ENCODE measurements at regions not wholly inside any gene's neighbourhood (a gene's known extent, or its start where the extent isn't known, plus 50 kb on each side); places are given as distances from the start of the nearest gene placed in this dataset.

GRCh38 chr11:80362563-80363340 lies 921.9 kb upstream of the TENM4 start:
- Mint-ChIP-seq H3K4me1 (no peaks in the 10 kb centered on the region), H3K27me3 (no peaks in the 10 kb centered on the region), H3K27ac (no peak overlapping the region), H3K36me3 (no peaks in the 10 kb centered on the region), H3K9me3 (peaks cover 4% of the 10 kb centered on the region), H3K4me3 (no peak overlapping the region)
- ATAC-seq (ENCODE audit: low read depth): no peak
- DNase-seq: no peak
- POLR2A ChIA-PET: no interaction called here

GRCh38 chr11:80355251-80355650 lies 914.4 kb upstream of the TENM4 start:
- peaks cover 4% of the 10 kb centered on the region for H3K9me3 Mint-ChIP-seq
- no peaks in the 10 kb centered on the region for H3K36me3 Mint-ChIP-seq
- ATAC-seq (ENCODE audit: low read depth): no peak
- no peak overlapping the region for H3K4me3 Mint-ChIP-seq
- H3K27me3 Mint-ChIP-seq: no peaks in the 10 kb centered on the region
- no peak for DNase-seq
- no peak overlapping the region for H3K27ac Mint-ChIP-seq
- H3K4me1 Mint-ChIP-seq: no peaks in the 10 kb centered on the region
- POLR2A ChIA-PET: no interaction called here

GRCh38 chr11:80350541-80350940 lies 909.7 kb upstream of the TENM4 start:
- POLR2A ChIA-PET: no interaction called here
- H3K4me1 Mint-ChIP-seq: no peaks in the 10 kb centered on the region
- H3K4me3 Mint-ChIP-seq: no peak overlapping the region
- no peaks in the 10 kb centered on the region for H3K36me3 Mint-ChIP-seq
- no peaks in the 10 kb centered on the region for H3K27me3 Mint-ChIP-seq
- no peak for DNase-seq
- no peak overlapping the region for H3K27ac Mint-ChIP-seq
- ATAC-seq (ENCODE audit: low read depth): no peak
- no peaks in the 10 kb centered on the region for H3K9me3 Mint-ChIP-seq

GRCh38 chr11:80349997-80350396 lies 909.2 kb upstream of the TENM4 start:
- no peak overlapping the region for H3K27ac Mint-ChIP-seq
- no peaks in the 10 kb centered on the region for H3K4me1 Mint-ChIP-seq
- POLR2A ChIA-PET: no interaction called here
- H3K4me3 Mint-ChIP-seq: no peak overlapping the region
- H3K9me3 Mint-ChIP-seq: no peaks in the 10 kb centered on the region
- DNase-seq (no peak), ATAC-seq (ENCODE audit: low read depth) (no peak)
- no peaks in the 10 kb centered on the region for H3K27me3 Mint-ChIP-seq
- H3K36me3 Mint-ChIP-seq: no peaks in the 10 kb centered on the region

- H3K4me3 Mint-ChIP-seq: no peak overlapping the region
- no peaks in the 10 kb centered on the region for H3K36me3 Mint-ChIP-seq
- H3K27ac Mint-ChIP-seq: no peak overlapping the region
- no peaks in the 10 kb centered on the region for H3K4me1 Mint-ChIP-seq
- ATAC-seq (ENCODE audit: low read depth): no peak
- H3K9me3 Mint-ChIP-seq: no peaks in the 10 kb centered on the region
- no peak for DNase-seq
- POLR2A ChIA-PET: no interaction called here
- H3K27me3 Mint-ChIP-seq: no peaks in the 10 kb centered on the region
These were observed 905.7 kb upstream of the TENM4 start for GRCh38 chr11:80346353-80347059.

- H3K9me3 Mint-ChIP-seq: peaks cover 1% of the 10 kb centered on the region
- POLR2A ChIA-PET: no interaction called here
- DNase-seq: no peak
- no peak overlapping the region for H3K27ac Mint-ChIP-seq
- no peaks in the 10 kb centered on the region for H3K4me1 Mint-ChIP-seq
- no peak overlapping the region for H3K4me3 Mint-ChIP-seq
- ATAC-seq (ENCODE audit: low read depth): no peak
- H3K27me3 Mint-ChIP-seq: no peaks in the 10 kb centered on the region
- no peaks in the 10 kb centered on the region for H3K36me3 Mint-ChIP-seq
These were observed 902.6 kb upstream of the TENM4 start for GRCh38 chr11:80343436-80343835.

GRCh38 chr11:80338231-80338630 lies 897.4 kb upstream of the TENM4 start:
- ATAC-seq (ENCODE audit: low read depth): no peak
- H3K4me3 Mint-ChIP-seq: no peak overlapping the region
- no peak overlapping the region for H3K27ac Mint-ChIP-seq
- no peaks in the 10 kb centered on the region for H3K4me1 Mint-ChIP-seq
- no peaks in the 10 kb centered on the region for H3K27me3 Mint-ChIP-seq
- H3K36me3 Mint-ChIP-seq: no peaks in the 10 kb centered on the region
- H3K9me3 Mint-ChIP-seq: peaks cover 1% of the 10 kb centered on the region
- POLR2A ChIA-PET: no interaction called here
- DNase-seq: no peak

- Mint-ChIP-seq H3K27ac (no peak overlapping the region), H3K4me3 (no peak overlapping the region), H3K36me3 (no peaks in the 10 kb centered on the region), H3K9me3 (peaks cover 3% of the 10 kb centered on the region), H3K4me1 (no peaks in the 10 kb centered on the region), H3K27me3 (no peaks in the 10 kb centered on the region)
- DNase-seq: no peak
- no peak for ATAC-seq (ENCODE audit: low read depth)
- POLR2A ChIA-PET: no interaction called here
These were observed 890.9 kb upstream of the TENM4 start for GRCh38 chr11:80331694-80332093.

- no peaks in the 10 kb centered on the region for H3K27me3 Mint-ChIP-seq
- DNase-seq (no peak), ATAC-seq (ENCODE audit: low read depth) (no peak)
- H3K27ac Mint-ChIP-seq: no peak overlapping the region
- H3K4me1 Mint-ChIP-seq: no peaks in the 10 kb centered on the region
- H3K36me3 Mint-ChIP-seq: no peaks in the 10 kb centered on the region
- POLR2A ChIA-PET: no interaction called here
- H3K9me3 Mint-ChIP-seq: peaks cover 3% of the 10 kb centered on the region
- no peak overlapping the region for H3K4me3 Mint-ChIP-seq
These were observed 889.4 kb upstream of the TENM4 start for GRCh38 chr11:80330264-80330663.

- POLR2A ChIA-PET: no interaction called here
- Mint-ChIP-seq H3K9me3 (peaks cover 3% of the 10 kb centered on the region), H3K36me3 (no peaks in the 10 kb centered on the region), H3K27me3 (no peaks in the 10 kb centered on the region), H3K27ac (no peak overlapping the region), H3K4me3 (no peak overlapping the region), H3K4me1 (no peaks in the 10 kb centered on the region)
- DNase-seq (no peak), ATAC-seq (ENCODE audit: low read depth) (no peak)
These were observed 887.9 kb upstream of the TENM4 start for GRCh38 chr11:80328774-80329173.

- Mint-ChIP-seq H3K4me3 (no peak overlapping the region), H3K36me3 (no peaks in the 10 kb centered on the region), H3K27ac (no peak overlapping the region), H3K9me3 (peaks cover 3% of the 10 kb centered on the region), H3K4me1 (no peaks in the 10 kb centered on the region), H3K27me3 (no peaks in the 10 kb centered on the region)
- ATAC-seq (ENCODE audit: low read depth) (no peak), DNase-seq (no peak)
- POLR2A ChIA-PET: no interaction called here
These were observed 887.3 kb upstream of the TENM4 start for GRCh38 chr11:80327956-80328614.

GRCh38 chr11:80321786-80322185 lies 881.0 kb upstream of the TENM4 start:
- no peak for DNase-seq
- Mint-ChIP-seq H3K27ac (no peak overlapping the region), H3K27me3 (no peaks in the 10 kb centered on the region), H3K4me1 (no peaks in the 10 kb centered on the region), H3K9me3 (no peaks in the 10 kb centered on the region), H3K36me3 (no peaks in the 10 kb centered on the region), H3K4me3 (no peak overlapping the region)
- POLR2A ChIA-PET: no interaction called here
- ATAC-seq (ENCODE audit: low read depth): no peak

GRCh38 chr11:80320765-80321164 lies 879.9 kb upstream of the TENM4 start:
- Mint-ChIP-seq H3K27me3 (no peaks in the 10 kb centered on the region), H3K9me3 (no peaks in the 10 kb centered on the region), H3K36me3 (no peaks in the 10 kb centered on the region), H3K4me1 (no peaks in the 10 kb centered on the region), H3K4me3 (no peak overlapping the region), H3K27ac (no peak overlapping the region)
- no peak for ATAC-seq (ENCODE audit: low read depth)
- DNase-seq: no peak
- POLR2A ChIA-PET: no interaction called here

- no peak overlapping the region for H3K4me3 Mint-ChIP-seq
- H3K36me3 Mint-ChIP-seq: no peaks in the 10 kb centered on the region
- DNase-seq (no peak), ATAC-seq (ENCODE audit: low read depth) (no peak)
- no peaks in the 10 kb centered on the region for H3K4me1 Mint-ChIP-seq
- no peaks in the 10 kb centered on the region for H3K27me3 Mint-ChIP-seq
- no peak overlapping the region for H3K27ac Mint-ChIP-seq
- POLR2A ChIA-PET: no interaction called here
- H3K9me3 Mint-ChIP-seq: peaks cover 1% of the 10 kb centered on the region
These were observed 879.4 kb upstream of the TENM4 start for GRCh38 chr11:80320226-80320625.
